CD4-positive, alpha-beta T cell treated with Interferon alpha-2 for 1 hour (primary cell): ENCODE measurements at regions not wholly inside any gene's neighbourhood (a gene's known extent, or its start where the extent isn't known, plus 50 kb on each side); places are given as distances from the start of the nearest gene placed in this dataset.
"Not testable (repeated sequence)": the region's sequence is repeated elsewhere in the genome, so short reads cannot be mapped to it uniquely, and the experiment has no call there.

Experiments
- DNase-seq, 2 donors: peaks; one replicate each; pipeline ENCODE4 v3.0.0-alpha.2; 2020 to 2022

DNA sequence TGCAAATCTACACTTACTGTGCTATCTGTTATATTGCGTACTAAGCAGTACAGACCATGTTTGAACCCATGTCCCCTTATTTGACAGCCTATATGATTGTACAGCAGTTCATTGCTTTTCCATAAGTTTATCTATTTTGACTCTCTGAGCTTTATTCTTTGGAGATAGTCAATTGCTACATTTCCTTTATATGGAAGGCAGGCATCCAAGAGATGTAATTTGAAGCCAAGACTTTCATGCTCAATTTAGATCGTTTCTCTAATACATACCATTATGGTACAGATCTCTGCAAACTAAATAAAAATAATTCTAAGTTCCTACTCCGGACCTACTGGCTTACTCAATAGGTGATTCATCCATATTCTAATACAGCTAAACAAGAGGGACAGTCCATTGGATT is 424.8 kb downstream of the TMEM38B start:
- DNase-seq = no peak

GRCh38 chr9:106120071-106120470 is 425.7 kb downstream of the TMEM38B start:
- DNase-seq = no peak

GRCh38 chr9:106127776-106128175 is 433.4 kb downstream of the TMEM38B start:
- DNase-seq = no peak

- no peak for DNase-seq
Measured at GRCh38 chr9:106130374-106130773, 436.0 kb downstream of the TMEM38B start.

DNA sequence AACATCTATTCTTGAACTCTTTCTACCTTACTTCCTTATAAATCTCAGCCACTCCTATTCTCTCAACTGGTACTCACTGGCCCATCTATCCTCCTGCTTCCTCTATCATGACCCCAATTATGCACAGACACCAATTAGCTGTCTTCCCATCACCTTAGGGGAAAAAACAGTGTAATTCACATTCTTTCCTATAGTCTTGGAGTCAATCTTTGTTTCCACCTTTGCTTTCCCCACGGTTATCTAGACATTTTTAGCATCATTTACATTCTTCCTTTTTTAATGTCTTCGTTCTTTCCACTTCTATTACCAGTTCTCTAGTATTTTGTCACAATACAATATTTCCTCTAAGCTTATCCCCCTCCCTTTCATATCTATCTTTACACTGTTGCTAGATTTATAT is 449.4 kb downstream of the TMEM38B start:
- DNase-seq = no peak

DNA sequence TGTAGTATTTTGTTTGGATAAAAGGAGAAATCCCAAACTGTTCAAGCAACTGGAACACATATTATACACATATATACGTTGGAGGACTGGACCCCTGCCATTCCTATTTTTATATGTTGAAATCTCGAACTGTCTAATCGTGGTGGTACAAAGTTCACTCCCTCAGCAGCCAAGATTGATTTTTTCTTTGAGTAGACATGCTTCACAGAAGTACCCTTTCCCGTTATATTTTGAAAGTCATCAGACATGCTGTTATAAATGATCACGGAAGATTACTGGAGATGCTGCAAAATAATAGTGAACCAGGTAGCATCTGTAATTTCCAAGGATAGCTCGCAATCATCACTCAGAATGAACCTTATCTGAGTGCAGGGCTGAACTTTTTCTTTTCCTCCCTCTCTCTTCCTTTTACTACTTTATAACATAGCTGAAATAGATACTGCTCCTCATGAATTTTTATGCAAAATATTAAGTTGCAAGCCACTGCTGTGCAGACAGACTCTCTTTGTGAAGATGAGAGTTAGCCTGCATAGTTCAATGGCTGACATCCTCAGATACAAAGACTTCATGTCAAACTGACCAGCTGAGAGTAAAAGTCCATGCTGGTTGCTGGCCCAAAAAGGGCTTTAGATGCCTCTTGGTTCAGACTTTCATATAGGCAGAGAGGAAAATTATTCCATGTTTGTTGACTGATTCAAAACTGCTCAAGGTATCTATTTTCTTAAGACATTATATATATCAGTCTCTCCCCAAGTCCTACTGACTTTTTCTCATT is 451.9 kb downstream of the TMEM38B start:
- DNase-seq = no peak

GRCh38 chr9:106146886-106147285 is 452.5 kb downstream of the TMEM38B start:
- no peak for DNase-seq

- no peak for DNase-seq
Measured at GRCh38 chr9:106149956-106150355, 455.6 kb downstream of the TMEM38B start.

DNA sequence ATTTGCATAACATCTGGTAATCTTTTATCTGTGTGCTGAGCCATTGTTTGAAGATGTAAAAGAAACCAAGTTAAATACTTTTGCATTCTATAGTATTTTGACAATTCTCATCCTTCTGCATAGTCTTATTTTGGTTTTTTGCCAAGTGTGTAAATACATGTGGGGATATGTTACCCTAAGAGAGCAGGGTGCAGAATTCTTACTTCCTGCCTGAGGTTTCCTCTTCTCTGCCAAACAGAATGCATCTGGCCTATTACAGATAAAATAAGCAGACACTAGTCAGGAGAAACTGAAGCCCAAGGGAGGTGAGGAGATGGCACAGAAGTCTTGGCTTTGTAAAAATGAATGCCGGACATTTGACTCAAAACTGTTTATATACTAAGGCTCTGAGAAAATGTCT is 462.1 kb downstream of the TMEM38B start:
- DNase-seq = no peak

DNA sequence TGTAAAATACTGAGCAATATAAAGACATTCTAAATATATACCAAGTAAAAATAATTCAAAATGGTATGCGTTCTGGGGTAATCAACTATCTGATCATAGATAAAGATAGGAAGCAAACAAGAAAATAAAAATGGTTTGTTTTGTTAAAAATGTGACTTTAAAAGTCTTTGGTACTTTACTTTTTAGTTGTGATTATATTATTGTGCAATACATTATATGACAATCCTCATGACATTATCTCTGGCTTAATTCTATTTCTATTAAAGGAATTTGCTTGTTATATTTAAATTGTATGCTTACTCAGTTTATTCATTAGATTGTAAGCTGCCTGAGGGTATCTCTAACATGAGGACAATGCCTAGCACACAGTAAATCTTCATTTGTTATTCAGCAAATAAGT is 477.9 kb downstream of the TMEM38B start:
- no peak for DNase-seq

GRCh38 chr9:106174346-106174745 is 480.0 kb downstream of the TMEM38B start:
- DNase-seq = no peak

GRCh38 chr9:106177216-106177615 is 482.9 kb downstream of the TMEM38B start:
- no peak for DNase-seq

DNA sequence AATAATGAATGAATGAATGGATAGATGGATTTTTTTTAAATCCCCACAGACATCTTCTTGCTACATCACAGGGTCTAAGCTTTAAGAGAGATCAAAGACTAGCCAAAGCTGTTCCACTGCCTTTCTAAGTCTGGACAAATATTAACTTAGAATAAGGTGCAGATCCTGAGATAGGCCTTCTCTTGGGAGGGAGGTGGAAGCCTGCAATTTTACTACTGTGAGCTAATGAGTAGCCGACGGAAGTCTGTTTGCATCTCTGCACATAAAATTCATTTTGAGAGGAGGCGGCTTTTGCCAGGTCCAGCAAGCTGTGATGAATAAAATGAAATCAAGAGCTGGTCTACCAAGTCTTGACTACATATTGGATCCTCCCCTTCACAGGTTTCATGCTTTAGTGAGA is 484.9 kb downstream of the TMEM38B start:
- DNase-seq = no peak

GRCh38 chr9:106203815-106204516 is 509.6 kb downstream of the TMEM38B start:
- not testable (repeated sequence) for DNase-seq

- DNase-seq = no peak
Measured at GRCh38 chr9:106207298-106207697, 513.0 kb downstream of the TMEM38B start.

DNA sequence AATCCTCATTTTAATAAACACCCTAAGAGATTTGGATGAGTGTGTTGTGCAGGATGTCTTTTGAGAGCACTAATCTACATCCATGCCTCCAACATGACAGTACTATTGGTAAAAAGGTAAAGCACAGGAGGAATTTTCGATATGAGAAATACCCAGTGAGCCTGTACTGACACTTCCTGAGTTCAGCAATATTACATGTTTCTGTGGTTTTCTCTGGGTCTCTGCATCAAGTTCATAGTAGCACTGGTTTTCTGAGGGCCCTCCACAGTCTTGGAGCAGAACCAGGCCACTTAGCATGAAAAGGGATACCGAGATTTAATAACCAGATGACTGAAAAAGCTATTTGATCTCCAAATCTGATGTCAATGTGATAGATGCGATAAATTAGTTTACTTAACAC is 524.1 kb downstream of the TMEM38B start:
- no peak for DNase-seq

DNA sequence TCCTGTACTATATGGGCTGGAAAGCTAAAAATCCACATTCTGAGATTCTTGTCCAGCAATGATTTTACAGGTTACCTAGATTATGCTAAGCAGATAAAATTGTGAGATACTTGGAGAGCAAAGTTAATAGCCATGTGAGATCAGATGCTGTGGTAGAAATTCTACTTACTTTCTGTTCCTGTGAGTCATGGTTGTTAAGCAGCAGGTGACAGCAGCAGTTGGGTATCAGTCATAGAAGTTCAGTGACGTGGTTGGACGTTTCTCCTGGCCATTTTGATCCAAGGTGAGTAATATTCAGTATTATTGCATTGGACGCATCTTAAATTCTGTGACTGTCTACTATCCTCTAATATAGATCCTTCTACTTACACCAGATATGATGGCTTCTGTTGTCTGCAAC is 524.5 kb downstream of the TMEM38B start:
- DNase-seq = no peak

DNA sequence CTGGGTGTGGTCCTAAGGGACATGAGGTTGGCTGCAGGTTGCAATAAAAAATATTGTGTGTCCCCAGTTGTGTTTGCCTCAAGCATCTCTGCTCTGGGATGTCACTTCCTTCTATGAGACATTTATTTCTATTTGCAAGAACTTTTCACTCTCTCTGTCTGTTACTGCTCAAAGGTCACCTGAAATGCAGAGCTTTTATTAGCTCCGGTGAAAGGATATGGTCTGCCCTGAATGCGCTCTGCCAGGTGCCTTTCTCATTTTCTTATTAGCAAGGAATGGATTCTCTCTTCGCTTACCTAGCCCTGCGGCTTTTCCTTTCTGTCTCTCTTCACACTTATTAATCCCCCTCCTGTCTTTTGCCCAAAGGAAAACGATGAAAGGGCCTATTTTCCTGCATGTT is 526.1 kb downstream of the TMEM38B start:
- no peak for DNase-seq

DNA sequence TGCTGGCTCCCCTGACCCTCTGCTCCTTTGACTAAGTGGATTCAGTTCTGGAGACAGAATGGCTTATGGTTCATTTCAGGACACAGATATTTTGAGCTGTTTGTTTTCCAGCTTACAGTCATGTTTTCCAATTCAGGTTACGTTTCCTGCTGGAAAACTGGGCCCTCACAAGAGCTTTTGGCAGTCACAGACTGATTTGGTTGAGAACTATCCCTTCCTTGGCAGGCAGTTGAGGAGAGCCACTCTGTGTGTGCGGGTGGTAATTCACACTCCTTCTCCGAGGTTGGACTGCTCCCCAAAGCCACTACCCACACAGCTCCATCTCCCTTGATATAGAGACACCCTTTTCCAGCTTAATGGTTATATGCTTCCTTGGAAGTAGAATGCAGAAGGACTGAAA is 534.5 kb downstream of the TMEM38B start:
- DNase-seq = no peak

DNA sequence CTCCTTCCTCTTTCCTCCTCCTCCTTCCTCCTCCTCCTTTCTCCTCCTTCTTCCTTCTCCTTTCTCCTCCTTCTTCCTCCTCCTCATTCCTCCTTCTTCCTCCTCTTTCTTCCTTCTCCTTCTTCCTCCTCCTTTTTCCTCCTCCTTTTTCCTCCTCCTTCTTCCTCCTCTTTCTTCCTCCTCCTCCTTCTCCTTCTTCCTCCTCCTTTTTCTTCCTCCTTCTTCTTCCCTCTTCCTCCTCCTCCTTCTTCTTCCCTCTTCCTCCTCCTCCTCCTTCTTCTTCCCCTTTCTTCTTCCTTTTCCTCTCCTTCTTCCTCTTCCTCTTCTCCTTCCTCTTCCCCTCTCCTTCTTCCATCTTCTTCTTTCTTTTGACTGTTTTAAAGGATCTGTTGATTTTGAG is 538.8 kb downstream of the TMEM38B start:
- no peak for DNase-seq

- not testable (repeated sequence) for DNase-seq
Measured at GRCh38 chr9:106260908-106261307, 566.6 kb downstream of the TMEM38B start.

DNA sequence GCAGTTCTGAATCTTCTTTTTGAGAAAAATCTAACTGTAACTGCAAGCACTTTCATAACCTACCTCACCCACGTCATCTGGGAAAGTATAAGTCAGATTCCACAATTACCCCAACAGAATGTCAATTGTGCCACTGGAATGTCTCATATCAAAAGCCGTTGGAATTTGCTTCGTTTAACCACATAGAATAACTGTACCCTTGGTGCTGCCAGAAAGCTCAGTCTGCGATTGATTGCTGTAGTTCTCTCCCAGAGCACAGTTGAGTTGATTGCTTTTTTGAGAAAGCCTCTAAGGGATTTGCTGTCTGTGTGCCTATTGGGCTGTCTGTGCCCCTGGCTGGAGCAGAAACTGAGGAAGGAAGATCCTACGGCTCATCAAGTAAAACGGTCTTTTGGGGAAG is 583.6 kb downstream of the TMEM38B start:
- no peak for DNase-seq

DNA sequence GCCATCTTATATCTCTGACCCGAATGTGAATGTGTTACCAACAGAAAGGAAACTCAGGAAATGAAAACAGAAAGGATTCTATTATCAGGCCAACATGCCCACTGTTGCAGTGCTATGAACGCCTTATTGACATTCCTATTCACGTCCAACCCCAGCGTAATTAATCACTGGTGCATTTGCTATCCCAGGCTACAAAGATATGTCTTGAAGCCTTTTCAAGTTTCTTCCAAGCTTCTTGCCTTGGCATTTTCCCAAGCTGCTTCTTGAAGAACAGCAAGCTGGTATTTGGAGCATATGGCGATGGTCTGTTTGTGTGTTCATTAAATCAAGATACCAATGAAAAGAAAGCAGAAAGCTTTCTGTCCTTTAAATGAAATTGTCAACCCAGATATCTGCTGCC is 579.2 kb upstream of the ZNF462 start:
- no peak for DNase-seq

DNA sequence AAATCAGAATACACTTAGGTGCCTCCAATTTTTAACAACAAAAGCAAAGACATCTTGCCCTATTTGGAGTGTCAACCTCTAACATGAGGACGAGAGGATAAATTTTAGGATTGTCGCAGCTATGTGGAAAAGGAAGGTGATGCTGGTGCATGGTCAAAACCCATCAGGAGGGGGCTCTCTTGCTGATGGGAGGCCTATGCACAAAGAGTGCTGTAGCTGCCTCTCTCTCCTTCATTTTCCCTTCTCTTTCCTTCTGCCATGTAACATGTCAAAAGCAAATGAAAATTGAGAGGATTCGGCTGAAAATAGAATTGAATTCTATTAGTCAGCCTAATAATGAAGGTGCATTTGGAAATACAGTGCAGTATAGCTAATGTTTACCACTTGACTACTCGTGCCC is 578.7 kb upstream of the ZNF462 start:
- no peak for DNase-seq

DNA sequence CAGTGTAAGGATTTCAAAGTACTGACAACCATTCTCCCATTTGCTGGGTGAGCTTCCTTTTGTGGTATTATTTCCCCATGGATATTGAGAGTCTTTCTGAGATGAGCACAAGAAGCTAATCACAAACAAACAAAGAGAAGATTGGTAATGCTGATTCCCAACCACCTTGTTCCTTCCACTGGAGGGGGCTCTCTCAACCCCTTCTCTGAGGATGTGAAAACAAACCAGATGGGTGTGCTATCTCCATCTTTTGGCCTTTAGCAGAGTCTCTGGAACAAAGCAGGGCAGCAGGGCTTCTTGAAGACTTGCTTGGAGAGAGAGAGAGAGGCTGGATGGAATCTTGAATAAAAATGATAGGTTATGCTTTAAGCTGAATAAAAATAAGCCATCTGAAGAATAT is 576.7 kb upstream of the ZNF462 start:
- no peak for DNase-seq
